Epithelial cell of esophagus (primary cell): ENCODE measurements at regions not wholly inside any gene's neighbourhood (a gene's known extent, or its start where the extent isn't known, plus 50 kb on each side); places are given as distances from the start of the nearest gene placed in this dataset.

Source experiments
- DNase-seq: peaks from one replicate; pipeline ENCODE4 v3.0.0; 2010; ENCODE audit warnings: low read depth
- H3K4me3 ChIP-seq: 2 replicates; pipeline ENCODE4 v1.5.1; 2011; ENCODE audit warnings: mild to moderate bottlenecking, low read length, control low read depth
- CTCF ChIP-seq: IDR thresholded peaks from 2 replicates; pipeline ENCODE4 v1.5.1; 2011; ENCODE audit warnings: low read depth, mild to moderate bottlenecking, low read length, control low read depth, inconsistent platforms; ENCODE audit not compliant: insufficient read depth; ENCODE audit errors: missing control alignments

- no peak for TF ChIP-seq CTCF
Observed at GRCh38 chr3:175896655-175897054, 1037.5 kb downstream of the NAALADL2 start.

GRCh38 chr3:175895731-175896130 is 1036.6 kb downstream of the NAALADL2 start:
- no peak for TF ChIP-seq CTCF
- no peak overlapping the region for H3K4me3 ChIP-seq
- DNase-seq = no peak

More at GRCh38 chr3:175896655-175897054, 1037.5 kb downstream of the NAALADL2 start:
- H3K4me3 ChIP-seq = no peak overlapping the region
- no peak for DNase-seq

GRCh38 chr3:175893566-175893965 is 1034.4 kb downstream of the NAALADL2 start:
- TF ChIP-seq CTCF = no peak
- no peak overlapping the region for H3K4me3 ChIP-seq
- DNase-seq = no peak

- H3K4me3 ChIP-seq = no peak overlapping the region
- no peak for TF ChIP-seq CTCF
- DNase-seq = no peak
Observed at GRCh38 chr3:175890066-175890465, 1030.9 kb downstream of the NAALADL2 start.

GRCh38 chr3:175885231-175885766 is 1026.2 kb downstream of the NAALADL2 start:
- DNase-seq = no peak
- no peak for TF ChIP-seq CTCF
- H3K4me3 ChIP-seq = no peak overlapping the region

- no peak for TF ChIP-seq CTCF
- DNase-seq = no peak
- H3K4me3 ChIP-seq = no peak overlapping the region
Observed at GRCh38 chr3:175879417-175879816, 1020.3 kb downstream of the NAALADL2 start.

GRCh38 chr3:175869404-175869803 is 1010.3 kb downstream of the NAALADL2 start:
- no peak for TF ChIP-seq CTCF
- no peak for DNase-seq
- no peak overlapping the region for H3K4me3 ChIP-seq
